ENCODE measurements at regions not wholly inside any gene's neighbourhood (a gene's known extent, or its start where the extent isn't known, plus 50 kb on each side); places are given as distances from the start of the nearest gene placed in this dataset.

DNA sequence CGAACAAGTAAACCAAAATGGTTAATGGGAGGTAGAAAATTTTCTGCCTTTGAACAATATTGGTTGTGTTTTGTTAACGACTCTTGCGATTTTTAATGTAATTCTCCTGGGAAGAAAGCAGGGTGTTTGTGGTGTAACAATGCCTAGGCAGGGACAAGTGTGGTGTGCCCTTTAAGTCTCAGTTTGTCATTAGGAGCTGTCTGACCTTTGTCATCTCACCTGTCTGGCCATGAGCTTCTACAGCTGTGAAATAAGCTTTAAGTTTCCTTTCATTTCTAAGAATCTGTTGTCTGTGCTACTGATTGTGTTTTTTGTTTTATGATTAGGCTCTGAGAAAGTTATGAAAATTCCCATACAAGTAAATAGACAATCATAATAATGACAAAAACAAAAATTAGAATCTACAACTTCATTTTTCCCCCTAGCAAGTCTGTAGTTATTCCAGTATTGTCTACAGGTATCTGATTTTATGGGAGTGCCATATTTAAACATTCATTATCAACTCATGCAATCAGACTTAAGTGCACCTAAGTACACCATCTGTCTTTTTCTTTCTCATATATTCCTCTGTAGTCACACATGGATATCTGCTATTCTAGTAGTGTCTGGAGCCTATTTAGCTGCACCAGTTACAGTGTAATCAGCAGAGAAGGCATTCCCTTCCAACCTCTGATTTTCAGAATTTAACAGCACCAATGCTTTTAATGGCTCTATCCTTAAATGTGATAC lies 203.5 kb downstream of the PPARGC1A start:
- TF ChIP-seq EZH2 (IDR thresholded peaks at IDR 0.05) (no peak), POLR2AphosphoS5 (IDR thresholded peaks at IDR 0.05; ENCODE audit: borderline replicate concordance, low read depth, low read length) (no peak)
